HL-60/S4 (cell line): ENCODE measurements at regions not wholly inside any gene's neighbourhood (a gene's known extent, or its start where the extent isn't known, plus 50 kb on each side); places are given as distances from the start of the nearest gene placed in this dataset.

Experiments
- in situ Hi-C: fragments of 300-500 bp; cut with MboI; formaldehyde crosslinking; loops from 2 replicates; pipeline ENCODE4 v1.14.3; 2022; ENCODE audit warnings: low sequenced_read_pairs

- in situ Hi-C loops, result no loop called here
Measured at GRCh38 chr17:77668518-77668917, 290.0 kb upstream of the TNRC6C start.

DNA sequence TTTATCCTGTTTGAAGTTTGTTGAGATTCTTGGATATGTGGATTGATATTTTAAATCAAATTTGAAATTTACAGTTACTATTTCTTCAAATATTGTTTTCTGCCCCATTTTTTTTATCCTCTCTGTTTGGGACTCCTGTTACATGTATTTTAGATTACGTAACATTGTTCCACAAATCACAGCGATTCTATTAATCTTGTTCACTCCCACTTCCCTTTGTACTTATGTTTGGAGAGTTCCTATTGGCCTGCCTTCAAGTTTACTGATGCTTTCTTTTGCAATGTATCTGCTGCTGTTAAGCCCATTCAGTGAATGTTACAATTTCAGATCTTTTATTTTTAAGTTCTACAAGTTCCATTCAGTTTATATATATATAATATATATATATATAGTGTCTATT, 288.3 kb upstream of the TNRC6C start:
- in situ Hi-C loops, result no loop called here

DNA sequence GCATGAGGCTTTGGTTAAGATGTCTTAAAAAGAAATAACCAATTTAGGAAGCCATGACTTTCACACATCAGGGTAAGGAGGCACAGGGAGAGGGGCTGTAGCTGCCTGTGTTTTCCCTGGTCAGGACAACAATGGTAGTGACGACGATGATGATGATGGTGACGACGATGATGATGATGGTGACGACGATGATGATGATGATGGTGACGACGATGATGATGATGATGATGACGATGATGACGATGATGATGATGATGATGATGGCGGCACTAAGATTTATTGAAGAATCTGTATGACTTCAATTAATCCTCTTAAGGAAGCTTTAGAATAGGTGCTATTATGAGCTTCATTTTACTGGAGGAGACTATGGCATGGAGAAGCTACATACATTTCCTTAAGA, 284.1 kb upstream of the TNRC6C start:
- in situ Hi-C loops, result no loop called here

GRCh38 chr17:77675411-77675810, 283.1 kb upstream of the TNRC6C start:
- in situ Hi-C loops, result no loop called here

DNA sequence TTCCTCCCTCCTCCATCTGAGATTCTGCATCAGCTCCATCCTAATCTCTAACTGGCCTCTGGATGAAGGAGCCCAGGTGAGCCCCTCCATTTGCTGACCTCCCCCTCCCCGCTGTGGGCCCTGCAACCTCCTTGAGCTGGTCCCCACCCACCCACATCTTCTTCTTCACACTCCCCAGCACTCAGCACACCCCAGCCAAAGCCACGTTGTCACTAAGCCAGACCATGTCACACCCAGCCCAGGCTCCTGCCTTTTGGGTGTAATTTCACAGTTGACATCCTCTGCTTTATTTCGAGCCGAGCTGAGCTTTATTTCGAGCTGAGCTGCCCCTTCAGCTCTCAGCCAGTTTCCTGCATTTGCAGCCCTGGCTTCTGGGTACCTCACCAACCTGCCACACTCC, 282.7 kb upstream of the TNRC6C start:
- in situ Hi-C loops, result no loop called here

GRCh38 chr17:77676237-77676661, 282.3 kb upstream of the TNRC6C start:
- in situ Hi-C loops, result no loop called here

GRCh38 chr17:77677211-77677610, 281.3 kb upstream of the TNRC6C start:
- in situ Hi-C loops, result no loop called here

DNA sequence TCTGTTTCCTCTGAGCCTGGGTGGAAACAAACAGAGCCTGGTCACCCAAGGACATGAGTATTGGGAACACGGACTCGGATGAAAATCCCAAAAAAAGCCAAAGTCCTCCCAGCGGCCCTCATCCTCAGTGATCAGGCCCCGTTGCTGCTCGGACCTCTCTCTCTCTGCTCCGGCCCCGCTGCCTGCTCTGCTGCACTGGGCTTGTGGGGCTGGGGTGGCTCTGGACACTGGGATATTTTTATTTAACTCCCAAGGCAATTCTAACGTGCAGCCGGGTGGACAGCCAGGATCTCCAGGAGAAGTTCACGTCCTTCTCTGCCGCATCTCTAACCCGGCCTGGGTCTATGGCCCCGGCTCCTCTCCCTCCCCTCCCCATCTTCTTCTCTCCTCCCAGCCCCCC, 280.9 kb upstream of the TNRC6C start:
- in situ Hi-C loops, result no loop called here

- in situ Hi-C loops, result no loop called here
Measured at GRCh38 chr17:77679589-77679988, 278.9 kb upstream of the TNRC6C start.

DNA sequence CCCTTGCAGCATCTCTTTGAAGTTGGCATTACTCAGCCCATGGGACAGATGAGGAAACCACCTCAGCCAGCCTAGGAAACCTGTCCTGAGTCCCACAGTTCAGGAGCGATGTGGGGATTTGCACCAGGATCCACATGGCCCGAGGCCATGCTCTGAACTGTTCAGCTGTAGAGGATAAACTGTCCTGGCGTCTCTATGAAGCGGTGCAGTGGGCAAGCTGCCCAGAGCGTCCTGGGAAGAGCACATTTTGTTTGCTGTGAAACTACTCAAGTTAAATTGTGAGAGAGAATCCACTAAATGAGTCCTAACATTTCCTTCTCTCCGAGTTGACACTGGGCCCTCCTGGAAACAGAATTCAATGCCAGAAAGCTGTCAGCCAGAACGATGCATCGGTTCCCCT, 276.6 kb upstream of the TNRC6C start:
- in situ Hi-C loops, result no loop called here

- in situ Hi-C loops, result no loop called here
Measured at GRCh38 chr17:77684803-77685798, 273.4 kb upstream of the TNRC6C start.

DNA sequence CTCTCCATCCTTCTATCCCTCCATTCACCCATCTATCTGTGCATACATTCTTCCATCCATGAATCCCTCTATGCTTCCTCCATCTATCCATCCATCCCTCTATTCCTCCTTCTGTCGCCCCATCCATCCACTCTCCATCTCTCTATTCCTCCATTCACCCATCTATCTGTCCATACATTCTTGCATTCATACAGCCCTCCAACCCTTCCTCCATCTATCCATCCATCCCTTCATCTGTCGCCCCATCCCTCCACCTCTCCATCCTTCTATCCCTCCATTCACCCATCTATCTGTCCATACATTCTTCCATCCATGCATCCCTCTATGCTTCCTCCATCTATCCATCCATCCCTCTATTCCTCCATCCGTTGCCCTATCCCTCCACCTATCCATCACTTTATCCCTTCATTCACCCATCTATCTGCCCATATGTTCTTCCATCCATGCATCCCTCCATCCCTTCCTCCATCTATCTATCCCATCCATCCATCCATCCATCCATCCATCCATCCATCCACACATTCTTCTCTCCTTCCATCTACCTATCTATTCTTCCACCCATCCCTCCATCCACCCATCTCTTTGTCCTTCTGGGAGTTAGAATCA, 272.5 kb upstream of the TNRC6C start:
- in situ Hi-C loops, result no loop called here

DNA sequence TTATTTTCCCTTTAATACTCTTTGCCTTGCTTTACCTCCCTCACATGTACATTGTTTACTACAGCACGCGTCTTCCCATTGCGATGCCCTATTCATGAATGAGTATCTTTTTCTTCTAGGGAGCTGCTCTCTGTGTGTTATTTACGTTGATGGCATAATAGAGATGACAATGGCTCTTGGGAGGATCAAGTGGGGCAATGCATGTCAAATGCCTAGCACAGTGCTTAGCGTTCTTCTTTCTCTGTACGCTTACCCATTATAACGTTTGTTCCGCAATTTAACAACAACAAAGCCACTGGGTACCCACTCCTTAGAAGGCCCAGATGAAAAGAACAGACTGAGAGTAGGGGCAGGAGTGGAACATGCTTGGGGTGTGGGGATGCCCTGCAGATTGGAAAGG, 271.6 kb upstream of the TNRC6C start:
- in situ Hi-C loops, result no loop called here

- in situ Hi-C loops, result no loop called here
Measured at GRCh38 chr17:77687417-77687816, 271.1 kb upstream of the TNRC6C start.

- in situ Hi-C loops, result no loop called here
Measured at GRCh38 chr17:77687921-77688320, 270.6 kb upstream of the TNRC6C start.

DNA sequence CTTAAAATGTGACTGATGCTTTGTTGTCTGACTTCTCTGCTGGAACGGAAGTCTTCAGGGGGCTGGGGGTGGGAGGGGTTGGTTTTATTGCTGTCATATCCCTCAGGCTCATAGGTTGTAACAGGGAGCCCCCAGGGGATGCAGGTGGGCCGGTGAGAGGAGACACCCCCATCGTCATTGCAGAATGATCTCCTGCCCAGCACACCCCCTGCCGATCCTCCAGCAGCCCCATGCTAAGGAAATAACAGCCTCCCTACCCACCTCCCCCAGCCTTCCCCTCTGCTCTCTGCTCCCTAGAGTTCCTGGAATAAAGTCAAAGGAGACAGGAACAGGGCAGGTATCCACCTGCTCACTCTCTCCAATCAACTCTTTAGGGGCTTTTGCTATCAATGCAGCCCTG, 270.1 kb upstream of the TNRC6C start:
- in situ Hi-C loops, result no loop called here

DNA sequence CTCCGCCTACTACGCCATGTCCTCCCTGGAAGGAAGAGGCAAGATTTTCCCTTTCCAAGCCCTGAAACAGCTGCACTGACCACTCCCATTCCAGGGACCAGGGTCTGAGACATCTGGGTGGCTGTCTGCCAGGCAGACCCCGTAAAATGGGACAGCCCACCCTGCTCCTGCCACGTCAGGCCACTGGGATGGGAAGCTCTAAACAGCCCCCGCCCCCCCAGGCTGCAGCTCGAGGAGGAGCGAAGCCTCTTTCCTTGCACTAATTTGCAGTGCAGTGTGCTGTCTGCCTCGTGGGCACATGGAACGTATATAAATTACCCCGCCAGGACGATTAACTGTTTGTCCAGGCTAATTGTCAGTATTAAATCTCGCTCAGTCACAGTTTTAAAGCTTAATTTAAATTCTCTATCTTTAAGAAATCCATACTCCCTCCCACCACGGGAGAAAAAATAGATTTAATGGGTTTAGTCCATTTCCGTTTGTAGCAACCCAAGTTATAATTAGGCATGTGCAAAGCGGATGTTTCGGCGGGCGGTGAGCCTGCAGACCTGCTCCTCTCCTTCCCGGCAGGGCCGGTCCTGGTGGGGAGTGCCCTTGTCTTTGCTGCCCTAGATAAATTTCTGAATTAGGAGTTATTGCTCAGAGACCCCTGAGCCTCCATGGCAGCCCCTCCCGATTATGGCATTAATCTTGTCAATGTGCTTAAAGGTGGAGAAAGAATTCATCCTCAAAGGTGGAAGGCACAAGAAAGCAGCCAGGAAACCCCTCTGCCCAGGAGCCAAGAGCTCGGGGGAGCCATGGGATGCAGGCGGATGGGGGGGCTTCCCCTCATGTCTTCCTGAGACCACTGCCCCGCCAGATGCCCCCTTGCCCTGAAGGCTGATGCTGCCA, 268.0 kb upstream of the TNRC6C start:
- in situ Hi-C loops, result no loop called here

DNA sequence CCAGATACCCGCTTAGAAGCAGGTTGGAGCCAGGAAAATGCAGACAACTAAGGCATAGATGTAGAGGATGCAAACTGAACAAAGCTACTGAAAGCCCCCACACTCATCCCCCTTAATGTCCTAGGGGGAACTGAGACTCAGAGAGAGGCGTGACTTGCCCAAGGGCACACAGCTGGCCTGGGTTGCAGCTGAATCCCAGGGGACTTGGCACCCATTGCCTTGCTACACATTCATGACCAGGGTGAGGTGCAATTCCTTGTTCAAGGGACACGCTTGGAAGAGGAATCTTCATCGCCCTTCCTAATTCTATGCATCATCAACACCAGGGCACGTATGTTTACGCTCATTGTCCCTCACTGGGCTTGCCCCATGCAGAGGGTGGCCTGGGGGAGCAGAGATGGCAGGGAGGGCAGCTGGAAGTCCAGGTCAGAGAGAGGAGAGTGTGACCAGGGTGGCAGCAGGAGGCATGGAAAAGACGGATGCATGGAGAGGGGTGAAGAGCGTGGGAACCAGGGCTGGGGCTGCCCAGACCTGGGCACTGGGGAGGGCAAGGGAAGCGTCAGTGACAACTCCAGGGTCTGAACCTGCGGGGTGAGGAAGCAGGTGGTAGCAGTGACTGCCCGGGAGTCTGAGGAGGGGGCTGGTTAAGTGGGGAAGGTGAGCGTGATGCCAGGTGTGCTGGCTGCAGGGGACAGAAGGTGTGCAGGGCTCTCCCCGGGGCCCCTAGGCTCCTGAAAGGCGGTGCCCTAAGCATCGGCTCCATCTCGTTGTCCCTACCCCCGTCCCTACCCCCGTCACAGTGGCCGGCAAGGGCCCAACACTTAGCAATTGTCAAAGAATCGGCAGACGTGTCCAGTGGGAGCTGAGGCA, 267.1 kb upstream of the TNRC6C start:
- in situ Hi-C loops, result no loop called here

GRCh38 chr17:77692571-77693161, 265.8 kb upstream of the TNRC6C start:
- in situ Hi-C loops, result no loop called here

- in situ Hi-C loops, result no loop called here
Measured at GRCh38 chr17:77693301-77693700, 265.2 kb upstream of the TNRC6C start.
